ENCODE measurements at regions not wholly inside any gene's neighbourhood (a gene's known extent, or its start where the extent isn't known, plus 50 kb on each side); places are given as distances from the start of the nearest gene placed in this dataset.

DNA sequence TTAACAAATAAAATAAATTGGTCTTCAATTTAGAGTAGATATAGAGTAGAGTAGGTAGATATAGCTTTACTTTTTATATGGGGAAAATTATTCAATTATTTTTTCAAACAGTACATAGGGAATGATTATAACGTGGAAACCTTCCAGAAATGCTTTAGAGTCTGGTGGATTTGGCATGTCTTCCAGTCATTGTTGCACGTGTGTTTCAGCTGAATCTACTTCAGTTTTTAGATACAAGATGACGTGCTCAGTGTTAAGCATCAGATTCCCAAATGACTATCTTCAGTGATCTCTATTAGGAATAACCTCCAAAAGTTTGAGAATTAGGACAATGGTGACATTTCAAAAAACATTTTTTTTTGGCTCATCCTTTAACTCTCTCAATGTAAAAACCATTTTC lies 616.9 kb downstream of the ANKRD50 start:
- Histone ChIP-seq H3K9me1 (ENCODE audit: control insufficient read depth, extremely low read depth, insufficient read depth, low read length) (no peaks in the 10 kb centered on the region), H3K4me3 (ENCODE audit: control insufficient read depth in 2 of 3, extremely low read depth in 1 of 3, insufficient read depth in 2 of 3, low read depth in 1 of 3, low read length in 3 of 3) (no peak overlapping the region), H3K4me1 (ENCODE audit: control insufficient read depth, extremely low read depth, insufficient read depth, low read length) (no peaks in the 10 kb centered on the region), H3K27me3 (ENCODE audit: control insufficient read depth, extremely low read depth, insufficient read depth, low read length) (no peaks in the 10 kb centered on the region), H3K79me2 (ENCODE audit: control insufficient read depth, insufficient read depth, low read length) (no peaks in the 10 kb centered on the region), H3K9ac (ENCODE audit: control insufficient read depth, extremely low read depth, insufficient read depth, low read length) (no peak overlapping the region), H3K27ac (ENCODE audit: control insufficient read depth, insufficient read depth, low read length) (no peak overlapping the region), H3K4me2 (ENCODE audit: control insufficient read depth, extremely low read depth, insufficient read depth, low read depth, low read length) (no peak overlapping the region), H3K9me3 (ENCODE audit: control insufficient read depth, low read depth, low read length) (no peaks in the 10 kb centered on the region), H3K36me3 (ENCODE audit: control insufficient read depth in 2 of 2, extremely low read depth in 1 of 2, insufficient read depth in 2 of 2, low read length in 2 of 2) (no peaks in the 10 kb centered on the region), H4K20me1 (ENCODE audit: control insufficient read depth, extremely low read depth, insufficient read depth, low read length) (no peaks in the 10 kb centered on the region), H2AFZ (ENCODE audit: control insufficient read depth, low read length) (no peak overlapping the region)
- DNase-seq (ENCODE audit: low read depth, low spot score) (no peak), FAIRE-seq (no peak)
- dilution Hi-C loops (cut with MboI; ENCODE audit: extremely low pct_ligation_motif_present, low sequenced_read_pairs): no loop called here
- TF ChIP-seq EZH2 (IDR thresholded peaks at IDR 0.05; ENCODE audit: low read length): no peak
- TF ChIP-seq, protein P1, sequence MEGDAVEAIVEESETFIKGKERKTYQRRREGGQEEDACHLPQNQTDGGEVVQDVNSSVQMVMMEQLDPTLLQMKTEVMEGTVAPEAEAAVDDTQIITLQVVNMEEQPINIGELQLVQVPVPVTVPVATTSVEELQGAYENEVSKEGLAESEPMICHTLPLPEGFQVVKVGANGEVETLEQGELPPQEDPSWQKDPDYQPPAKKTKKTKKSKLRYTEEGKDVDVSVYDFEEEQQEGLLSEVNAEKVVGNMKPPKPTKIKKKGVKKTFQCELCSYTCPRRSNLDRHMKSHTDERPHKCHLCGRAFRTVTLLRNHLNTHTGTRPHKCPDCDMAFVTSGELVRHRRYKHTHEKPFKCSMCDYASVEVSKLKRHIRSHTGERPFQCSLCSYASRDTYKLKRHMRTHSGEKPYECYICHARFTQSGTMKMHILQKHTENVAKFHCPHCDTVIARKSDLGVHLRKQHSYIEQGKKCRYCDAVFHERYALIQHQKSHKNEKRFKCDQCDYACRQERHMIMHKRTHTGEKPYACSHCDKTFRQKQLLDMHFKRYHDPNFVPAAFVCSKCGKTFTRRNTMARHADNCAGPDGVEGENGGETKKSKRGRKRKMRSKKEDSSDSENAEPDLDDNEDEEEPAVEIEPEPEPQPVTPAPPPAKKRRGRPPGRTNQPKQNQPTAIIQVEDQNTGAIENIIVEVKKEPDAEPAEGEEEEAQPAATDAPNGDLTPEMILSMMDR (optimal IDR thresholded peaks at IDR 0.05 in 1 of 3, IDR thresholded peaks at IDR 0.05 in 1 of 3, conservative IDR thresholded peaks at IDR 0.05 in 1 of 3; ENCODE audit: extremely low read depth in 1 of 3, insufficient read depth in 2 of 3, low read length in 3 of 3): no peak

DNA sequence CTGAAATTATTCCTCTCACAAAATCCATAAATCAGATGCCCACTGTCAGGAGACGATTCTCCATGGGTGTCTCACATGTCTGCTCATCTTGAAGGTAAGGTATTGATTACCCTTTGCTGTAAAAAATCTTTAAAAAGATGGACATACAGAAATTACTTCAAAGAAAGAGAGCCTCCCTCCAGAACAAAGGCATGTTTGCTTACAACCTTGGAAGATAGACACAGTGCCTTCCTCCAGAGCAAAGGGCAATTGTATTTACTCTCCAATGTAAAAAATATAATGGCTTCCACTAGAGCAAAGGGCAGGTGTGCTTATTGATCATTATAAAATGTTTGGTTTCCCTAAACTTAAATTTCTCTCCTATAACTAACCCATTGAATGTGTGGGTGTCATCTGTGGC lies 616.2 kb downstream of the ANKRD50 start:
- no peak overlapping the region for H3K9ac ChIP-seq (ENCODE audit: control insufficient read depth, extremely low read depth, insufficient read depth, low read length)
- H4K20me1 ChIP-seq (ENCODE audit: control insufficient read depth, extremely low read depth, insufficient read depth, low read length): no peaks in the 10 kb centered on the region
- dilution Hi-C loops (cut with MboI; ENCODE audit: extremely low pct_ligation_motif_present, low sequenced_read_pairs): no loop called here

More for the DNA sequence above, 616.2 kb downstream of the ANKRD50 start:
- TF ChIP-seq EZH2 (IDR thresholded peaks at IDR 0.05; ENCODE audit: low read length): no peak
- TF ChIP-seq, protein P1 (optimal IDR thresholded peaks at IDR 0.05 in 1 of 3, IDR thresholded peaks at IDR 0.05 in 1 of 3, conservative IDR thresholded peaks at IDR 0.05 in 1 of 3; ENCODE audit: extremely low read depth in 1 of 3, insufficient read depth in 2 of 3, low read length in 3 of 3): no peak
- H3K4me3 ChIP-seq (ENCODE audit: control insufficient read depth in 2 of 3, extremely low read depth in 1 of 3, insufficient read depth in 2 of 3, low read depth in 1 of 3, low read length in 3 of 3): no peak overlapping the region
- DNase-seq (ENCODE audit: low read depth, low spot score) (no peak), FAIRE-seq (no peak)
- no peaks in the 10 kb centered on the region for H3K27me3 ChIP-seq (ENCODE audit: control insufficient read depth, extremely low read depth, insufficient read depth, low read length)
- no peaks in the 10 kb centered on the region for H3K9me3 ChIP-seq (ENCODE audit: control insufficient read depth, low read depth, low read length)
- H2AFZ ChIP-seq (ENCODE audit: control insufficient read depth, low read length): no peak overlapping the region
- no peaks in the 10 kb centered on the region for H3K9me1 ChIP-seq (ENCODE audit: control insufficient read depth, extremely low read depth, insufficient read depth, low read length)
- H3K36me3 ChIP-seq (ENCODE audit: control insufficient read depth in 2 of 2, extremely low read depth in 1 of 2, insufficient read depth in 2 of 2, low read length in 2 of 2): no peaks in the 10 kb centered on the region
- H3K79me2 ChIP-seq (ENCODE audit: control insufficient read depth, insufficient read depth, low read length): no peaks in the 10 kb centered on the region
- no peak overlapping the region for H3K27ac ChIP-seq (ENCODE audit: control insufficient read depth, insufficient read depth, low read length)
- no peaks in the 10 kb centered on the region for H3K4me1 ChIP-seq (ENCODE audit: control insufficient read depth, extremely low read depth, insufficient read depth, low read length)
- no peak overlapping the region for H3K4me2 ChIP-seq (ENCODE audit: control insufficient read depth, extremely low read depth, insufficient read depth, low read depth, low read length)
